ENCODE measurements at regions not wholly inside any gene's neighbourhood (a gene's known extent, or its start where the extent isn't known, plus 50 kb on each side); places are given as distances from the start of the nearest gene placed in this dataset.

DNA sequence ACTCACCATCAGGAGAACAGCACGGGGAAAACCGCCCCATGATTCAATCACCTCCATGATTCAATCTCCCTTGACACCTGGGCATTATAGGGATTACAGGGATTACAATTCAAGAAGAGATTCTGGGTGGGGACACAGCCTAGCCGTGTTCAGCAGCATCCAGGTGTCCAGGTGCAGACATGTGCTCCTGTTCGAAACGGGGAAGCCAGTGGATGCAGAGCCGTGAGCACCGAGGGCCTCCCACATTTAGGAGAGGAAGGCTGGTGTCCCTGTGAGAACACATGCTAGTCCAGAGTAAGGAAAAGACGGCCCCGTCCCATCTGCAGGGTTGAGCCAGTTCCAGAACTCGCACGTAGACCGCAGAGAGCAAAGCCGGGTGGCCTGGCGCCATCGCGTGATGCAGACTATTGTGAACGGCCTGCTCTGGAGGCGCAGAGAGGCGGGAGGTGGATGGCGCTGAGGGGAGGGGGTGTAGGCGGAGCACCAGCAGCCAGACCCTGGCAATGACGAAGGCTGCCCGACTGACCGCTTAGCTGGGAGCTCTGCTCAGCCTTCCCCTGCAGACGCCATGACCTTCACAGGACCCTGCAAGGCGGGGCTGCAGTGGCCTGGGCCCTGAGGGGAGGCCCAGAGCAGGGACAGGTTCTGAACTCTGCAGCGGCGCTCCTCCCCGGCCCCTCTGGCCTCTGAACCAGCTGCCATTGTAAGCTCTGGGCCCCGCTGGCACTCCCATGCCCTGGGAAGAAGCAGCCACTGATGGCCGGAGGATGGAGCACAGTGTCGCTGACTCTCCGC is 141.6 kb upstream of the TCERG1L start:
- H4K91ac ChIP-seq (ENCODE audit: insufficient read length, low read depth, low read length): no peak overlapping the region
- H3K18ac ChIP-seq (ENCODE audit: insufficient read length, low read depth, low read length): peak overlapping the region; percentile 43
- peak overlapping the region; percentile 58 for H3K4me2 ChIP-seq (ENCODE audit: insufficient read depth, insufficient read length, low read length)
- no peaks in the 10 kb centered on the region for H3K23me2 ChIP-seq (ENCODE audit: insufficient read length, low read depth, low read length, poor library complexity, severe bottlenecking)
- Mint-ChIP-seq H3K27me3 (ENCODE audit: low read depth) (peaks cover 6% of the 10 kb centered on the region), H3K4me1 (peaks cover 14 to 19% of the 10 kb centered on the region in 2 experiments), H3K36me3 (ENCODE audit: insufficient read depth in 1 of 3, low read depth in 3 of 3) (no peaks in the 10 kb centered on the region; a peak in 1 of 7 replicates), H3K4me3 (peak overlapping the region in 1 of 2 experiments; percentile 58; a peak in 2 of 5 replicates), H3K27ac (no peak overlapping the region; a peak in 1 of 7 replicates), H3K9me3 (no peaks in the 10 kb centered on the region)
- no peak overlapping the region for H3T11ph ChIP-seq (ENCODE audit: low read length)
- H2AFZ ChIP-seq (ENCODE audit: low read length): no peak overlapping the region
- H3K4me1 ChIP-seq (ENCODE audit: insufficient read depth, low read length): peaks cover 3% of the 10 kb centered on the region; the same call in 1 of the 2 replicates
- no peak overlapping the region for H2BK120ac ChIP-seq (ENCODE audit: low read depth, low read length, poor library complexity, severe bottlenecking)
- no peak overlapping the region for H2BK5ac ChIP-seq (ENCODE audit: insufficient read length, low read length)
- H3K14ac ChIP-seq (ENCODE audit: insufficient read depth, low read length): peak overlapping the region; percentile 54; the same call in 1 of the 2 replicates
- TF ChIP-seq, protein P1, sequence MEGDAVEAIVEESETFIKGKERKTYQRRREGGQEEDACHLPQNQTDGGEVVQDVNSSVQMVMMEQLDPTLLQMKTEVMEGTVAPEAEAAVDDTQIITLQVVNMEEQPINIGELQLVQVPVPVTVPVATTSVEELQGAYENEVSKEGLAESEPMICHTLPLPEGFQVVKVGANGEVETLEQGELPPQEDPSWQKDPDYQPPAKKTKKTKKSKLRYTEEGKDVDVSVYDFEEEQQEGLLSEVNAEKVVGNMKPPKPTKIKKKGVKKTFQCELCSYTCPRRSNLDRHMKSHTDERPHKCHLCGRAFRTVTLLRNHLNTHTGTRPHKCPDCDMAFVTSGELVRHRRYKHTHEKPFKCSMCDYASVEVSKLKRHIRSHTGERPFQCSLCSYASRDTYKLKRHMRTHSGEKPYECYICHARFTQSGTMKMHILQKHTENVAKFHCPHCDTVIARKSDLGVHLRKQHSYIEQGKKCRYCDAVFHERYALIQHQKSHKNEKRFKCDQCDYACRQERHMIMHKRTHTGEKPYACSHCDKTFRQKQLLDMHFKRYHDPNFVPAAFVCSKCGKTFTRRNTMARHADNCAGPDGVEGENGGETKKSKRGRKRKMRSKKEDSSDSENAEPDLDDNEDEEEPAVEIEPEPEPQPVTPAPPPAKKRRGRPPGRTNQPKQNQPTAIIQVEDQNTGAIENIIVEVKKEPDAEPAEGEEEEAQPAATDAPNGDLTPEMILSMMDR (conservative IDR thresholded peaks at IDR 0.05): no peak
- no peak overlapping the region for H2BK12ac ChIP-seq (ENCODE audit: insufficient read length, low read depth, low read length)
- H3K4ac ChIP-seq (ENCODE audit: low read depth, low read length): no peak overlapping the region
- no peaks in the 10 kb centered on the region for H3K9me3 ChIP-seq (ENCODE audit: control insufficient read depth, low read depth, low read length)
- H2AK5ac ChIP-seq (ENCODE audit: insufficient read length, low read length): no peak overlapping the region
- H4K8ac ChIP-seq (replicated peaks; ENCODE audit: insufficient read length, low read depth, low read length): no peak overlapping the region
- H4K5ac ChIP-seq (ENCODE audit: insufficient read length, low read depth, low read length): no peak overlapping the region
- H2BK15ac ChIP-seq (ENCODE audit: low read depth, low read length): no peak overlapping the region
- H4K20me1 ChIP-seq (ENCODE audit: control insufficient read depth, insufficient read depth, insufficient read length): no peaks in the 10 kb centered on the region
- H3K23ac ChIP-seq (ENCODE audit: insufficient read length, low read depth, low read length): no peak overlapping the region
- no CpG with 5 or more reads among the region's 33 CpGs for WGBS (ENCODE audit: extremely low coverage, insufficient read length, low lambda C conversion rate)
- no peaks in the 10 kb centered on the region for H3K79me2 ChIP-seq (ENCODE audit: insufficient read depth, low read length)
- no peak overlapping the region for H3K56ac ChIP-seq (ENCODE audit: insufficient read length, low read depth, low read length)
- no peak overlapping the region for H3K27ac ChIP-seq (ENCODE audit: insufficient read length, low read depth, low read length)
- DNase-seq: peak; percentile 89
- H3K9ac ChIP-seq (ENCODE audit: extremely low read depth, insufficient read length, low read length): no peak overlapping the region
- H2BK20ac ChIP-seq (ENCODE audit: low read depth, low read length, poor library complexity, severe bottlenecking): no peak overlapping the region
- H3K79me1 ChIP-seq (ENCODE audit: insufficient read depth, low read depth, low read length, poor library complexity, severe bottlenecking): no peaks in the 10 kb centered on the region
- no peaks in the 10 kb centered on the region for H3K27me3 ChIP-seq (ENCODE audit: insufficient read depth, low read length)
